ENCODE measurements at regions not wholly inside any gene's neighbourhood (a gene's known extent, or its start where the extent isn't known, plus 50 kb on each side); places are given as distances from the start of the nearest gene placed in this dataset.

- no peak overlapping the region for H2AFZ ChIP-seq (ENCODE audit: insufficient read depth, low read depth, low read length, poor library complexity, severe bottlenecking)
- H3K27me3 ChIP-seq (replicated peaks in 1 of 4; ENCODE audit: control extremely low read depth in 1 of 4, control insufficient read depth in 3 of 4, insufficient read depth in 4 of 4, low read length in 3 of 4): no peaks in the 10 kb centered on the region
- ATAC-seq (ENCODE audit: low read depth) (no peak), DNase-seq (no peak)
- H3K27ac ChIP-seq (ENCODE audit: low read length in 2 of 2): no peak overlapping the region
- POLR2A ChIA-PET: no interaction called here
- Mint-ChIP-seq H3K4me3 (no peak overlapping the region), H3K27me3 (no peaks in the 10 kb centered on the region), H3K9me3 (ENCODE audit: insufficient read depth) (no peaks in the 10 kb centered on the region), H3K27ac (no peak overlapping the region), H3K4me1 (no peaks in the 10 kb centered on the region)
- CTCF ChIA-PET: no interaction called here
- no peaks in the 10 kb centered on the region for H3K4me1 ChIP-seq (ENCODE audit: control insufficient read depth in 2 of 2, insufficient read depth in 2 of 2, low read length in 2 of 2)
- H3K36me3 ChIP-seq (replicated peaks in 1 of 2; ENCODE audit: control extremely low read depth in 1 of 2, control insufficient read depth in 1 of 2, extremely low read depth in 1 of 2, insufficient read depth in 2 of 2, low read length in 1 of 2): no peaks in the 10 kb centered on the region
- no CpG with 5 or more reads among the region's 1 CpG for WGBS (ENCODE audit: insufficient coverage)
- H3K9me3 ChIP-seq (ENCODE audit: control extremely low read depth in 1 of 3, control insufficient read depth in 2 of 3, insufficient read depth in 1 of 3, low read length in 2 of 3): no peaks in the 10 kb centered on the region
- H3K79me2 ChIP-seq (ENCODE audit: control insufficient read depth, insufficient read depth, low read length): no peaks in the 10 kb centered on the region
- H3K4me3 ChIP-seq (ENCODE audit: control extremely low read depth in 1 of 5, extremely low read depth in 1 of 5, insufficient read depth in 1 of 5, low read depth in 2 of 5, low read length in 4 of 5): no peak overlapping the region
- intact Hi-C loops (cut with micrococcal nuclease): no loop called here
- TF ChIP-seq EZH2 (IDR thresholded peaks at IDR 0.05; ENCODE audit: borderline replicate concordance, insufficient read depth, low read depth, low read length, poor library complexity, severe bottlenecking): no peak
- TF ChIP-seq CTCF (IDR thresholded peaks at IDR 0.05): no peak
- no peak overlapping the region for H3K4me2 ChIP-seq (replicated peaks; ENCODE audit: low read depth, low read length, poor library complexity, severe bottlenecking)
- no peak overlapping the region for H3K9ac ChIP-seq (ENCODE audit: low read length)
- H4K20me1 ChIP-seq (ENCODE audit: control insufficient read depth, insufficient read depth, low read length, poor library complexity, severe bottlenecking): no peaks in the 10 kb centered on the region
Observed at GRCh38 chr5:129204525-129204924, 110.0 kb downstream of the ISOC1 start.

- intact Hi-C loops (cut with micrococcal nuclease): no loop called here
Observed at GRCh38 chr5:129216001-129216400, 121.5 kb downstream of the ISOC1 start.

More at GRCh38 chr5:129216001-129216400, 121.5 kb downstream of the ISOC1 start:
- no peak overlapping the region for H2AFZ ChIP-seq (ENCODE audit: insufficient read depth, low read depth, low read length, poor library complexity, severe bottlenecking)
- no peaks in the 10 kb centered on the region for H3K27me3 Mint-ChIP-seq
- no peaks in the 10 kb centered on the region for H3K79me2 ChIP-seq (ENCODE audit: control insufficient read depth, insufficient read depth, low read length)
- no peaks in the 10 kb centered on the region for H4K20me1 ChIP-seq (ENCODE audit: control insufficient read depth, insufficient read depth, low read length, poor library complexity, severe bottlenecking)
- peaks cover 0 to 6% (median 3%) of the 10 kb centered on the region in 3 donors for H3K9me3 ChIP-seq (ENCODE audit: control extremely low read depth in 1 of 3, control insufficient read depth in 2 of 3, insufficient read depth in 1 of 3, low read length in 2 of 3)
- no peaks in the 10 kb centered on the region for H3K4me1 Mint-ChIP-seq
- TF ChIP-seq EZH2 (IDR thresholded peaks at IDR 0.05; ENCODE audit: borderline replicate concordance, insufficient read depth, low read depth, low read length, poor library complexity, severe bottlenecking) (no peak), CTCF (IDR thresholded peaks at IDR 0.05) (no peak)
- no peak overlapping the region for H3K27ac ChIP-seq (ENCODE audit: low read length in 2 of 2)
- no peak overlapping the region for H3K9ac ChIP-seq (ENCODE audit: low read length)
- H3K27ac Mint-ChIP-seq: no peak overlapping the region
- DNase-seq: no peak
- H3K4me2 ChIP-seq (replicated peaks; ENCODE audit: low read depth, low read length, poor library complexity, severe bottlenecking): no peak overlapping the region
- no peak overlapping the region for H3K4me3 ChIP-seq (ENCODE audit: control extremely low read depth in 1 of 5, extremely low read depth in 1 of 5, insufficient read depth in 1 of 5, low read depth in 2 of 5, low read length in 4 of 5)
- H3K4me3 Mint-ChIP-seq: no peak overlapping the region
- WGBS (ENCODE audit: insufficient coverage): 100% methylated on average over 3 of the region's 6 CpGs
- ChIA-PET POLR2A (no interaction called here), CTCF (interaction anchor here (0.6 kb wide), 1 partner anchor 343 kb away, joined by 3 read pairs; no protein-coding TSS in a partner anchor)
- no peaks in the 10 kb centered on the region for H3K36me3 ChIP-seq (replicated peaks in 1 of 2; ENCODE audit: control extremely low read depth in 1 of 2, control insufficient read depth in 1 of 2, extremely low read depth in 1 of 2, insufficient read depth in 2 of 2, low read length in 1 of 2)
- H3K4me1 ChIP-seq (ENCODE audit: control insufficient read depth in 2 of 2, insufficient read depth in 2 of 2, low read length in 2 of 2): no peaks in the 10 kb centered on the region
- peaks cover 20% of the 10 kb centered on the region for H3K9me3 Mint-ChIP-seq (ENCODE audit: insufficient read depth)
- ATAC-seq (ENCODE audit: low read depth): no peak
- H3K27me3 ChIP-seq (replicated peaks in 1 of 4; ENCODE audit: control extremely low read depth in 1 of 4, control insufficient read depth in 3 of 4, insufficient read depth in 4 of 4, low read length in 3 of 4): no peaks in the 10 kb centered on the region
